HG03039 (cell line): ENCODE measurements at regions not wholly inside any gene's neighbourhood (a gene's known extent, or its start where the extent isn't known, plus 50 kb on each side); places are given as distances from the start of the nearest gene placed in this dataset.

Experiments used
- ATAC-seq: cut with Tn5 transposase; IDR thresholded peaks from one replicate; pipeline ENCODE4 v1.9.1; 2021; ENCODE audit warnings: mild to moderate bottlenecking, moderate library complexity; ENCODE audit not compliant: unreplicated experiment

DNA sequence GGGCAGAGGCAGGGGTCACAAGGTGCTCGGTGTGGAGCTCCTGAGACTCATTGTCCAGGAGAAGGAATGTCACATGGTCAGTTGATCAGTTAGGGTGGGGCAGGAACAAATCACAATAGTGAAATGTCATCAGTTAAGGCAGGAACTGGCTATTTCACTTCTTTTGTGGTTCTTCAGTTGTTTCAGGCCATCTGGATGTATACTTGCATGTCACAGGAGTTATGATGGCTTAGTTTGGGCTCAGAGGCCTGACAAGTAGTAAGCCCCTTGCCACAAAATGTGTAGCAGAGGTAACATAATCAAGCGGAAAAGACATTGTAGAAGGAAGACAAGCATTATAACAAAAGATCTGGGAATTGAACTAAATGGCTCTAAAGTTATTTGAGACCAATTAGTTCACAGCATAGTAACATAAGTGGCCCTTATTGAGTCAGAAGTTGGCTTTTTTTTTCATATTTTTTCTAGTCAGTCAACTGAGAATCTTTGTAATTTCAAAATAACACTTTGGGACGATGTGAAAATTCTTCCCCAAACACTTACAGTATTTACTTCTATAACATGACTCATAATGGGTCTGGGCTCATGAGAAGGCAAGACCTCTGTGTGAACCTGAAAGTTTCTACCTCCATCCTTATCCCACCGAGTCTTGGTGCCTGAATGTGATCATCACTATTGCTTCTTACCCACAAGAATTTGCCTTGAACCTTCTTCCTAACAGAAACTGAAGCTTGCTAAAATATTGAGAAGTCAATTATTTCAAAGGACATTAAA lies 137.0 kb upstream of the DPT start:
- ATAC-seq = no peak

DNA sequence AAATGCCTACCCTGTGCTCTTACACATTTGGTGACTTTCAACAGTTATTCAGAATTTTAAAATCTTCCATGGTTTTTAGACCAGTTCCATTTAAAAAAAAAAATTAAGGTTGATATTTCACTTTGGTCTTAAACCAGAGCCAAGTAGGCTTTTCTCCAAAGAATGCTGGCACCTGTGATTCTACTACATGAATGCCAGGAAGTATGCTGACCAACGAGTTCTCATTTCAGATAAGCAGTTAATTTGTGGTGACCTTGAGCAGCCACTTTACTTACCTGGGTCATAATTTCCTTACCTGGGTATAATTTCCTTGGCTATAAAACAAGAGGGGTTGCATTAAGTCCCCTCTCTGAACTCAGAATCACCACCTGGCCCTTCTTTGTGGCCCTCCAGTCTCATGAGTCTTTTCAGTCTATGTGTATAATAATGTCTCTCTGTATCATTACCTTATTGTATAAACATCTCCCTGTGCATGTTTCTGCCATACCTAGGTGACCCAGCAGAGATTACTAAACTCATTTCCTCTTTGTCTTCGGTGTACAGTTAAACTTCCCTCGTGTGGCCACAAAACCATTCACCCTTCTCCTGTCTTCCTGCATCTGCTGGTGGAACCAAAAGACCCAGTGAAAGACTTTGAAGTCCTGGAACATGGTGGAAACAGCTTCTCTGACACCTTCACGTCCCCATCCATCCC lies 139.1 kb upstream of the DPT start:
- ATAC-seq = no peak

DNA sequence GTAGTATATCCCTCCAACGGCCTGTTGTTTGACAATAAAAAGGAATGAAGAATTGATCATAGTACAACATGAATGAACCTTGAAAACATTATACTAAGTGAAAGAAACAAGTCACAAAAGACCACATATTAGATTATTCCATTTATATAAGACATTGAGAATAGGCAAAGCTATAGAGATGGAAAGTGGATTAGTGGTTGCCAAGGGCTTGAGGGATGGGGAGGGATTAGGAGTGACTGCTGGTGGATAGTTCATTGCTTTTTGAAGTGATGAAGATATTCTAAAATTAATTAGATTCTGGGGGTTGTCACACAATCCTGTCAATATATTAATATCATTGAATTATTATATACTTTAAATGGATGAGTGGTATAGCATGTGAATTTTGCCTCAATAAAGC lies 142.5 kb upstream of the DPT start:
- no peak for ATAC-seq

DNA sequence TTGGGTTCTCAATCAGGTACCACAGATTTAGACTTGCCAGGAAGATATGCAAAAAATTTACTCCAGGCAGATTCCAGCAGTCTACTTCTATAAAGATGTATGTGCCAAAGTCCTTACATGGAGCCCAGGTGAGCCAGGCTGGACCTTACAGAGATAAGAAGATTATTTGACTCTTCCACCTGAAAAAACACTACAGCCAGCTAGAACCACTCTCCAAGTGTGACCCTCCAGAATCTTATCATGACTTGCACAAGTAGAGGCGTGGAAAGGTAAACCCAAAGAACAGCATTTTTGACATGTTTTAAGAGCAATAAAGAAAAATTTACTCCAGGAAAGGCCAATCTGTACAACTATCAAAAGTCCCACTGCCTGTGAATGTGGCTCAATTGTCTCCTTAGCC lies 146.8 kb upstream of the DPT start:
- ATAC-seq = no peak

DNA sequence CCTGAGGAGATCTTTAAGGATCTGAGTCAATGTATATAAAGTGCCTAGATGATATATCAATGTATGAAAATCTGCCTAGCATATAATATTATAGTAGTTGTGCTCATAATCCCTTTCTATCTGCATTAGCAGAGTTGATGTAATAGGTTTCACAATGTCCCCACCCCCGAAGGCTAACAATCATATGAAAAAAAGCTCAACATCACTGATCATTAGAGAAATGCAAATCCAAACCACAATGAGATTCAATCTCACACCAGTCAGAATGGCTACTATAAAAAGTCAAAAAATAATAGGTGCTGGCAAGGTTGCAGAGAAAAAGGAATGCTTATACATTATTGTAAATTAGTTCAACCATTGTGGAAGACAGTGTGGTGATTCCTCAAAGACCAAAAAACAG lies 147.8 kb upstream of the DPT start:
- ATAC-seq = no peak

DNA sequence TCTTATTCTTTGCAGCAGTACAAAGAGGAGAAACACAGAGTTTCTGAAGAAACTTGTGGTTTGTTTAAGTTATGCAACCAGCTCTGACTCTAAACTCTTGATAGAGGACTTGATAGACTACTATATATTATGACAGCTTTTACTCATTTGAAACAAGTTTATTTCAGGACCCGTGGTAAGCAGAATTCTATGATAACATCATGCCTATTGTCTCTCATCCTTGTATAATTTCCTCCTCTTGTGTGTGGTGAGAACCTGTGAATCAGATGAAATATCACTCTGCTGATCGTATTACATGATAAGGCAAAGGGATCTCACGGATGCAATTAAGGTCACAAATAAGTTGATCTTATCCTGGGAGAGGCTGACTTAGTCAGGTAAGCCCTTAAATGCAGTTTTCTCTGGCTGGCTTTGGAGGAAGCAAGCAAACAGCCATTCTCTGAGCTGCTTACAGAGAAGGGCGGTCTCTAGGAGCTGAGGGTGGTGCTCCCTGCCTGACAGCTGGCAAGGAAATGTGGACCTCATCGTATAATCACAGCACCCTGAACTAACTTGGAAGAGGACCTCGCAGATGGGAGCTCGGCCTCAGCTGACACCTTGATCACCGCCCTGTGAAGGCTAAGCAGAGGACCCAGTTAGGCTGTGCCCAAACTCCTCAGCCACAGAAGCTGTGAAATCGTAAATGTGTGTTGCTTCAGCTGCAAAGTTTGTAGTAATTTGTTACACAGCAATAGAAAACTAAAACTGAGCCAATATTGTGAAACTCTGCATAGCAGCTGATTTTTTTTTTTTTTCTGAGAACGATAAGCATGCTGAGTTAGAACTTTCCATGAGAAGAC lies 151.1 kb upstream of the DPT start:
- ATAC-seq = no peak

DNA sequence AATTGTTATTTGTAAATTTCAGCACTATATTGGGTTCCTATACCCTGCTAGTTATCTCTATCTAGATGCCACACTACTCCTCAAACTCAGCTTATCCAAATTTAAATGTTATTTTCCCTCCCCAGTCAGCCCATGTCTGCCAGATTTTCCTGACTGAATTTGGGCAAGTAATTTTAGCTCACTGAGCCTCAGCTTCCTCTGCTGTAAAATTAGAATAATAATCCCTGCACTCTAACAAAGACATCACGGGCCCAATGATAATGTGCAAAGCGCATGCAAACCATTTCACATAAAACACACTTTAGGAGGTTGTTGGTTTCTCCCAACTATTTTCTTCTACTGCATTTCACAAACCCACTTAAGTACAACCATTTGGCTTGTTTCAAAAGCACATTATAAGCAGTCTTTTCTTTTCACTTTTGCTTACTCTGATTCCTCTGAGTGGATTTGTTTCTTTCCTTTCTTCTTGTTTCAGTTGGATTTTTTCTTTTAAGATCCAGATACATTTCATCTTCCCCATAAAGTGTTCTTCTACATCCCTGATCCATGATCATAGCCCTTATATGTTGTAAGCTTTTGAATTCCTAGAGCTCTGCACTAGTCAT lies 152.8 kb upstream of the DPT start:
- no peak for ATAC-seq

DNA sequence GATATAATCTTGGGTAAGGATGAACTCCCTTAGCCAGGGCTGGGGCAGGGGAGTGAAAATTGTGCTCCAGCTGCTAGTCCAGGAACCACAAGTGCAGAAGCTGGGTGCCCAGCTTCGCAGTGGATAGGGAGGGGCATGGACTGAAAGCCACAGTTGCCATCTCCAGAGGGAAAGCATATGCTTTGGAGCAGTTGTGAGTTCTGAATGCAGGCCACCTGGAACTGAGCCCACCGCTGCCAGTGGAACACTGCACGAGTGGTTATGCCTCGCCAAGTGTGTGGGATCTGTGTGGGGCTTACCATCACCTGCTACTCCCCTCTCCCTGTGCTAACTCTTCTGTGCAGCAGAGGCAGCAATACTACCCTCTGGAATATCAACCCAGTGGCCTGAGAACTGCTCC lies 158.4 kb upstream of the DPT start:
- ATAC-seq = no peak

DNA sequence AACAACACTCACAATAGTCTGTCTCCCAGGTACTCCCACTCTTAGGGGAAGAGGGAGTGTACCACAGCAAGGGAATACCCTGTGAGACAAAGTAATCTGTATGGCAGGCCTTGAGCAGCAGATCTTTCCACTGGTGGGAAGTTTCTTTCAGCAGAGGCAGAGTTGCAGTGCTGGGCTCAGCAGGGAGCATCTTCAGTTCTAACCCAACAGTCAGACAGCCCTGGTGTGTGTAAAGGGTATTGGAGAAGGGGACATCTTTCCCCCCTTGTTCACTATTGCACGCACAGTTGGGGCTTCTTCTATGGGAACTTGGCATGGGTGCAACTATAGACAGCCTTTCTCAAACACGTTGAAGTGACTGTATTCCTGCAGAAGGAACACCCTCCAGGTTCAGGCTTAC lies 159.4 kb upstream of the DPT start:
- ATAC-seq = no peak

DNA sequence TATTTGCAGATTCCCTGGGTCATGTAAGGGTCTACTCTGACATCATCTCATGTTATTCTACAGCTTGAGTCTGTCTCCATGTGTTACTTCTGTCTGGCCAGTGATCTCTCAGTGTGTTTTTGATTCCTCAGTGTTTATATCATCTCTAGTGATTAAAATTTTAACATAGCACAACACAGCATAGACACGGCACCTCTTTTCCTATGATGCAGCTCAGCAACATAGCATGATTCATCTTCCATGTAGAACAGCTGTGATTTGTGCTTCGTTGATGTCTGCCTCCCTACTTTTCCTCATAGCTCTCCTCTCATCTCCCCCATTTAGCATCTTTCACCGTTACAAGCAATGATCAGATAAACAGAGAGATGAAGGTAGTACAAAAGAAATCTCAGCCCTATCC lies 163.9 kb upstream of the DPT start:
- ATAC-seq = no peak

DNA sequence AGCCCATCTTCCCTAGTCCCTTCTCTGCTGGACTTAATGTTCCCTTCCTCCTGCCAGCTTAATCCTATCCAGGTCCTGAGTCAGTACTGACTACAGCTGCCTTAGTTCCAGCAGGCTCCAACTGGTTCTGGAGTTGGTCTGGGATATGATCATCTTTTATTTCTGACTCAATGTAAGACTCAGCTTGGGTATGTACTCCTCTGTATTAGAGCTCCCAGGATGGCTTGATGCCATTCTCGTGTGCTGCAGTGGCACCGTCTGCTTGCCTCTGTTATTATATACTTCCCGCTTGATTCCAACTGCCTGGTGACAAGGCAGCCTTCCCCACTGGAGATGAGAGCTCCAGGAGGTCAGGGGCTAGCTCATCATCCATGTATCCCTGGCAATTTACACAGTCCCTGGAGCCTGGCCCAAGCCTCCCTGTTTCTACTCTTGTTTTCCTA lies 164.4 kb upstream of the DPT start:
- no peak for ATAC-seq

DNA sequence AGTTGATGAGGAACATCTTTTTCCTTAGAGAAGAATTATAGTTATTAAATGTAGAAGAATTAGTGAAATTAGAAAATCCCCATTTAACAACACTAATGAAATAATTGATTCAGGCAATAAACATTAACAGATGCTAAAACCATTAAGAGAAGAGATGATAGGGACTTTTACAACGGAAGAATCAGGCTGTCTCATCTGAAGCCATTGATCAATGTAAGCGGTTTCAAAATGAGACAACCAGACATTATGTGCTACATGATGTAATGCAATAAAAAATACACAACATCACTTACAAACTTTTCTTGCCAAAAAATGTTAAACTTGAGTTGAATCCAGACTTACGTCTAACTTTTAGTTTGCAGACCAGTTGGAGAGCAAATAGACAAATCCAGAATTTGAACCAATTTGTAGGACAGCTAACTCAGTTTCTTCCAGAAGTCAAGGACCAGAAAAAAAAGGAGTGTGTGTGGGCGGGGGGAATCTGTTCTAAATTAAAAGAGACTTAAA lies 165.4 kb upstream of the DPT start:
- no peak for ATAC-seq

DNA sequence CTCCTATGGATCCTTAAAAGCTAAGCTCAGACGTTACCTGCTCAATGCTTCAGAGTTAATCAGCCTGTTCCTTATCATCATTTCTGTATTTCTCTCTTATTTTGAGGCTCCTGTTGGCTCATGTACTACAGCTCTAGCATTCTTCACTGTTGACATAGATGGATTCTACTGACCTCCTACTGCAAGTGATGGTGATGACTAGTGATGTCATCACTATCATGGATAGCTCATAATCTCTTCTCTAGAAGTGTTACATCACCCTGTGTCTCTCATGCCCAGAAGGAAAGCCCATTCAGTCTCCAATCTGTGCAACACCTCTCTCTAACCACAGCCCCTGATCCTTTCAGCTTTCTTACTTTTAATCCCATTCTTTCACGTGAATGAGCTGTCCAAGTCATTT lies 168.2 kb upstream of the DPT start:
- no peak for ATAC-seq

DNA sequence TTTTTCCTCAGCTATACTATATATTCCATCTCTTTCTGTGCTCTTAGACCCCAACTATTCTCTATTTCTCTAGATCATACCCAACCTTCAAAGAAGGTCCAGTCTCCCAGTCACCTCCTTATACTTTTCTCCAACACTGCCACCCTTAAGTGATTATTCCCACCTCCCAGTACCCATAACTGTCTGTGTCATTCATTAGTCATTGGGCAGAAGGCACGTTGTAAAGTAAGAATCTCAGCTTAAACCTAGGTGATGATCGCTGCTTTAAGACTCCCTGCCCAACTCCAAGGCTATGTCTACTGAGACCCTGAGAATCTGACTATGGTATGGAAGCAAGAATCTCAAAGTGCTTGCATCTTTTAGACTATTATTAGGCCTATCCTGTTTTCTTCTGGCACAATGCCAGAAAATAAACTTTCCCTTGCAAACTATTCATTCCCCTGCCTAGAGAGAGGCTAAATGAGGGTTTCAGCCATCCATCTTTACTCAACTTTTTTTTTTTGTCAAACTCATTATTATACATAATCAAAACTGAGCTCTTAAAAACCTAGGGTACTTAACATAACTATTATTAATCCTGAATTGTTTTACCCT lies 174.3 kb upstream of the DPT start:
- no peak for ATAC-seq

DNA sequence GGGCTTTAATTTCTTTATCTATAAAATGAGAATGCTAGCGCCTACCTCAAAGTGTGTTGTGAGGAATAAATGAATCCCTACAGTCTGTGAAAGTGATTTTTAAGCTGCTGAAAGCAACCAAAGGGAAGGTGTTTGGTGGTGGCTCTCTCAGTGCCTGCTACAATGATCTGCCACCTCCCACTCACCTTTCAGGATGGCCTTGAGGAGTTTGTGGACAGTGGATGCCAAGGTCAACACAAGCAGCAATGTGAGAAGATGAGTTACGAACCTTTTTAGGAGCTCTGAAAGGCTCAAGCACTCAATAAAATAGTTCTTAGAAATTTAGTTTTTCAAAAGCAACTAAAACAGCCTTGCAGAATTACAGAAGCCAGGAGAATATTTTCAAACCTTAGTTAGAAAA lies 176.6 kb upstream of the DPT start:
- no peak for ATAC-seq

DNA sequence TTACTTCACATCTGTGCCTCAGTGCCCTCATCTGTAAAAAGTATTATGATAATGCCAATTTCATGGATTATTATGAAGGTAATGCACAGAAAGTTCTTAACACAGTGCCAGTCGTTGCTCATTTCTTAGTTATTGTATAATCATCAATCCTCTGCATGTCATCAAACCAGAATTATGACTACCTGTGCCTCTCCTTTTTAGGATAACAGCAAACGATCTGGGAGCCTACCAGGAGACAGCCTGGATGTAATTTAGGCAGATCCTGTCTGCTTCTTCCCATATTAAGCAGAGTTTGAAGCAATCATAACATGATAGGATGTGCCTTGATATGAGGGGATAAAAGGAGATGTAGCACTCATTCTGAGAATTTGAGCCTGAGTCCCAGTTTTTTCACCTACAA lies 177.4 kb upstream of the DPT start:
- ATAC-seq = no peak

DNA sequence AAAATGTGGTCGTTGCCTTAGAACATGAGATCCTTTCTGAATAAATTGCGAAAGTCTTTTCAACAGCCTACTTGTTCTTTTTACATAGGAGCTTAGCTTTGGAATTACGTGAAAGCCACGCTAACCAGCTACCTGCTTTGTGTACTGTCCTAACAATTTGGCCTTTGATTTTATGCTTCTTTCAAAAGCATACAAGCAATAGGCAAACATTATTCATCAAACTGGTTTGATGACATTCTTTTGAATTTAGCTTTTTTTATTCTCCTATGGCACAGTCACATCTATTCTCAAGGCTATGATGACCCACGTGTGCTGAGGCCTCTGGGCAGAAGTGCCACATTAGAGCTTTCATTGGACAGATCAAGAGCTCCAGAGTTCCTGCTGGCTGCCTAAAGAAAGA lies 178.0 kb upstream of the DPT start:
- no peak for ATAC-seq

DNA sequence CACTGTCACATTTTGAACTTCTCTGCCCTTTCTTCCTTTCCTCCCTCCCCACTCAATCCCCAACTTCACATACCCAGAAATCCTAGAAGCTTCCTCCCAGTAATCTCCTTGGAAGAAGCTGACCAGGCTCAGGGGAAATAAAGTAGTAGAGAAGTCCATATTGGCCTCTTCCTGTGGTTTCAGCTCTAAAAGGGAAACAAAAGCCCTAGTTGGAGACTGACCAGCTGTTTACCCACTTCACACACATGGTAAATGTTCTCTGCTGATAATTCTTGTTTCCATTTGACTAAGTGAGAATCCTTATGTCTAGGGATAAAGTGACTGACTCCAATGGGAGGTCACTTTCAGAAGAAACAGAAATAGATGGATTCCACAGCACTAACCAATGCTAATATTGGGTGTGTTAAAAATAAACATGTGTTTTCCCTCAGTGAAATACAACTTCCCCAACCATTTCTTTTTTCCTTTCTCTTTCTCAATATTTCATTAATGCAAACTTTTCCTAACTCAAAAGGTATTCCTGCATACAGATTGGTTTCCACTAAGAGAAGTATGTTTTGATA lies 178.9 kb upstream of the DPT start:
- no peak for ATAC-seq

DNA sequence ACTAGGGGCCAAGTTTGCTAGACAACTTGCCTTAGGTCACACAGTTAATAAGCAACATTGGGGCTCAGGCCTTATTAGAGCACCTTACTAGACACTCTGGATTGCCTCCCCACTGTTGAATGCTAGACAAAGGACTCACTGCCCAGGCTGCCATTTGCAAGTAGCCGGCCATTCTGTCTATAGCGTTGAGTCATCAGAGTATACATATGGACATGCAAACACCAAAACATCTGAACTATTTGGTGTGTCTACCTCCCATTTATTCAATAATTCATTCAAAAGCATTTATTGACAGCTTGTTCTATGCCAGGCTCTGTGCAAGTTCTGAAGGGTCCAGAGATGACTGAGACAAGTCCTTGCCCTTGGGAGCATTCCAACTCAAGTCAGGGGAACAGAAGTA lies 181.4 kb upstream of the DPT start:
- no peak for ATAC-seq

DNA sequence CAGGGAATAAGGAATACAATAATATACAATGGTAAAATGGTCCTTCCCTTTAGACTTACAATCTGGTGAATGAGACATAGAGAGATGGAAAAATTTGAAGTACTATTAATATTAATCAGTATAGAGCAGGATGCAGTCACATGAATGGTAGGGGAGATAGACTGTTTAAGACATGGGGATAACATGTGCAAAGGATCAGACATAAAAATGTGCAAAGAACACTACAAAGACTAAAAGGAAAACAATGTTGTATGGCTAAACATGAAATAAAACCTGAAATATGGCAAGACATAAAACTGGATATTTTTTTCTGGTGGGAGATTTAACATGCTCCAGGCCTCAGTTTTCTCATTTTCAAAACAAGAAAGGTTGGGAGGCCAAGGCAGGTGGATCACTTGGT lies 182.4 kb upstream of the DPT start:
- ATAC-seq = no peak
